ENCODE measurements at regions not wholly inside any gene's neighbourhood (a gene's known extent, or its start where the extent isn't known, plus 50 kb on each side); places are given as distances from the start of the nearest gene placed in this dataset.

GRCh38 chr18:70422391-70422965, 133.6 kb downstream of the SOCS6 start:
- in situ Hi-C loops (cut with MboI; ENCODE audit: low sequenced_read_pairs in 4 of 4): no loop called here
- Histone ChIP-seq H3K9me3 (no peaks in the 10 kb centered on the region), H3K27me3 (no peaks in the 10 kb centered on the region), H3K27ac (no peak overlapping the region), H3K4me1 (peaks cover 12 to 19% of the 10 kb centered on the region in 2 donors), H3K4me3 (no peak overlapping the region), H3K36me3 (no peaks in the 10 kb centered on the region)
- intact Hi-C loops (cut with DNase I; ENCODE audit: low total_unique reads): no loop called here
- TF ChIP-seq POLR2A (IDR thresholded peaks at IDR 0.05): no peak
- no peak for TF ChIP-seq CTCF (IDR thresholded peaks at IDR 0.05 in 4 of 5, conservative IDR thresholded peaks at IDR 0.05 in 1 of 5)
- DNase-seq (no peak), ATAC-seq (no peak)

GRCh38 chr18:70421471-70422390, 132.9 kb downstream of the SOCS6 start:
- ATAC-seq (peak; percentile 71 to 85), DNase-seq (peak; percentile 16 to 49)
- Histone ChIP-seq H3K27ac (peak overlapping the region in 2 of 4 donors; percentile 19 to 57), H3K4me3 (no peak overlapping the region), H3K27me3 (no peaks in the 10 kb centered on the region), H3K4me1 (peaks cover 12 to 19% of the 10 kb centered on the region in 2 donors), H3K36me3 (no peaks in the 10 kb centered on the region), H3K9me3 (no peaks in the 10 kb centered on the region)
- intact Hi-C loops (cut with DNase I; ENCODE audit: low total_unique reads) (no loop called here), in situ Hi-C loops (cut with MboI; ENCODE audit: low sequenced_read_pairs in 4 of 4) (no loop called here)
- no peak for TF ChIP-seq CTCF (IDR thresholded peaks at IDR 0.05 in 4 of 5, conservative IDR thresholded peaks at IDR 0.05 in 1 of 5)
- no peak for TF ChIP-seq POLR2A (IDR thresholded peaks at IDR 0.05)

- H3K27me3 ChIP-seq: no peaks in the 10 kb centered on the region
- H3K36me3 ChIP-seq: no peaks in the 10 kb centered on the region
- H3K9me3 ChIP-seq: no peaks in the 10 kb centered on the region
- intact Hi-C loops (cut with DNase I; ENCODE audit: low total_unique reads) (no loop called here), in situ Hi-C loops (cut with MboI; ENCODE audit: low sequenced_read_pairs in 4 of 4) (no loop called here)
- DNase-seq (no peak), ATAC-seq (no peak)
- no peak overlapping the region for H3K4me3 ChIP-seq
- H3K4me1 ChIP-seq: peaks cover 12 to 19% of the 10 kb centered on the region in 2 donors
- H3K27ac ChIP-seq: no peak overlapping the region
- no peak for TF ChIP-seq POLR2A (IDR thresholded peaks at IDR 0.05)
- no peak for TF ChIP-seq CTCF (IDR thresholded peaks at IDR 0.05 in 4 of 5, conservative IDR thresholded peaks at IDR 0.05 in 1 of 5)
Observed at GRCh38 chr18:70420146-70420898, 131.5 kb downstream of the SOCS6 start.

GRCh38 chr18:70419526-70419925, 130.7 kb downstream of the SOCS6 start:
- Histone ChIP-seq H3K36me3 (no peaks in the 10 kb centered on the region), H3K4me3 (no peak overlapping the region), H3K27ac (no peak overlapping the region), H3K27me3 (no peaks in the 10 kb centered on the region), H3K4me1 (peaks cover 12 to 23% of the 10 kb centered on the region in 2 donors), H3K9me3 (no peaks in the 10 kb centered on the region)
- in situ Hi-C loops (cut with MboI; ENCODE audit: low sequenced_read_pairs in 4 of 4) (no loop called here), intact Hi-C loops (cut with DNase I; ENCODE audit: low total_unique reads) (loop anchor here (10.0 kb wide), 1 partner anchor 65 kb away; no protein-coding TSS in a partner anchor)
- DNase-seq: no peak
- ATAC-seq: no peak
- TF ChIP-seq CTCF (IDR thresholded peaks at IDR 0.05 in 4 of 5, conservative IDR thresholded peaks at IDR 0.05 in 1 of 5) (no peak), POLR2A (IDR thresholded peaks at IDR 0.05) (no peak)
